GM12878 (cell line): ENCODE measurements at regions not wholly inside any gene's neighbourhood (a gene's known extent, or its start where the extent isn't known, plus 50 kb on each side); places are given as distances from the start of the nearest gene placed in this dataset.

ENCODE experiments used
- ATAC-seq: fragments of 200-7000 bp; cut with Tn5 transposase; 3 replicates; pipeline ENCODE4 v1.9.1; 2020; ENCODE audit warnings: mild to moderate bottlenecking, moderate library complexity
- BruUV-seq: library from RNA; stranded (reverse); fragments of 400-500 nt; replicated peaks from 2 replicates; lab custom pipeline; 2021; lab: Mats Ljungman, UMichigan
- CTCF ChIA-PET: fragments of 300-600 bp; sonication (Branson Sonifier 250); formaldehyde crosslinking; extraction: SDS; loops from one replicate; lab custom pipeline; 2021; ENCODE audit warnings: inconsistent platforms; lab: Yijun Ruan, JAX
- POLR2A ChIA-PET: fragments of 350-600 bp; formaldehyde crosslinking; extraction: SDS; loops from one replicate; lab custom pipeline; 2021; ENCODE audit warnings: inconsistent platforms; lab: Charles Lee
- RAD21 ChIA-PET: fragments of 300-600 bp; sonication (Branson Sonifier 250); formaldehyde crosslinking; loops from one replicate; lab custom pipeline; 2023; ENCODE audit warnings: antibody characterized with exemption; ENCODE audit not compliant: unreplicated experiment; lab: Charles Lee
- SMC1A ChIA-PET: fragments of 300-600 bp; sonication (Branson Sonifier 250); formaldehyde crosslinking; loops from one replicate; lab custom pipeline; 2023; ENCODE audit not compliant: unreplicated experiment, uncharacterized antibody; lab: Charles Lee
- DNase-seq: peaks from one replicate; pipeline ENCODE4 v3.0.0-alpha.2; 2011; ENCODE audit warnings: low read depth, low spot score
- FAIRE-seq: peaks from 3 replicates; lab custom pipeline; 2011; peaks lifted over from hg19 to GRCh38; lab: Jason Lieb, UNC
- H2AFZ ChIP-seq: 2 replicates; pipeline ENCODE4 v1.6.0; 2011; ENCODE audit warnings: low read depth, low read length, control low read depth; ENCODE audit not compliant: control insufficient read depth
- H3K27ac ChIP-seq: 2 replicates; pipeline ENCODE4 v1.5.1; 2011; ENCODE audit warnings: control low read depth; ENCODE audit not compliant: control insufficient read depth, insufficient read depth
- H3K27me3 ChIP-seq, 2 experiments: replicated peaks in 1 of 2; 2 replicates each; pipeline versions ENCODE4 v1.6.0 to v1.6.1; 2011; ENCODE audit warnings: low read length in 1 of 2; ENCODE audit not compliant: control insufficient read depth in 2 of 2, insufficient read depth in 2 of 2
- H3K36me3 ChIP-seq, 2 experiments: 2 replicates each; pipeline ENCODE4 v1.5.1; 2011; ENCODE audit warnings: low read length in 1 of 2; ENCODE audit not compliant: control insufficient read depth in 2 of 2, insufficient read depth in 2 of 2
- H3K4me1 ChIP-seq: 2 replicates; pipeline ENCODE4 v1.6.1; 2011; ENCODE audit warnings: mild to moderate bottlenecking, low read length, moderate library complexity, mixed read lengths; ENCODE audit not compliant: control insufficient read depth, insufficient read depth
- H3K4me2 ChIP-seq: 2 replicates; pipeline ENCODE4 v1.6.0; 2011; ENCODE audit warnings: control low read depth; ENCODE audit not compliant: control insufficient read depth, insufficient read depth
- H3K4me3 ChIP-seq: fragments of 200-600 bp; sonication (generic); 2 replicates; pipeline ENCODE4 v1.5.1; 2016
- H3K79me2 ChIP-seq: 2 replicates; pipeline ENCODE4 v1.6.0; 2011; ENCODE audit warnings: low read length; ENCODE audit not compliant: control insufficient read depth, insufficient read depth
- H3K9ac ChIP-seq: 2 replicates; pipeline ENCODE4 v1.8.0; 2011; ENCODE audit warnings: low read length, control low read depth, mixed read lengths; ENCODE audit not compliant: control insufficient read depth, insufficient read depth
- H3K9me3 ChIP-seq: replicated peaks from 3 replicates; pipeline ENCODE4 v1.5.1; 2011; ENCODE audit warnings: mild to moderate bottlenecking, low read length; ENCODE audit not compliant: control insufficient read depth, insufficient read depth
- H4K20me1 ChIP-seq: 2 replicates; pipeline ENCODE4 v1.6.0; 2011; ENCODE audit not compliant: control insufficient read depth, insufficient read depth
- BCL11A ChIP-seq: IDR thresholded peaks from 2 replicates; pipeline ENCODE4 v1.6.1; 2011; ENCODE audit warnings: low read depth, low read length
- BMI1 ChIP-seq: fragments of 450-650 bp; IDR thresholded peaks from 2 replicates; pipeline ENCODE4 v1.6.1; 2016; ENCODE audit warnings: mild to moderate bottlenecking, moderate library complexity, borderline replicate concordance
- EED ChIP-seq: sonication (generic); IDR thresholded peaks from 2 replicates; pipeline ENCODE4 v1.6.1; 2016; ENCODE audit warnings: antibody characterized with exemption, low read depth
- JUND ChIP-seq: IDR thresholded peaks from 2 replicates; pipeline ENCODE4 v1.6.1; 2012; ENCODE audit warnings: low read depth, mild to moderate bottlenecking, low read length, improper control_type of control experiment, moderate library complexity
- NBN ChIP-seq: fragments of 450-650 bp; IDR thresholded peaks from 2 replicates; pipeline ENCODE4 v1.6.1; 2016
- PAX8 ChIP-seq: fragments of 450-650 bp; IDR thresholded peaks from 2 replicates; pipeline ENCODE4 v1.6.1; 2017; ENCODE audit warnings: mild to moderate bottlenecking, moderate library complexity
- SUPT20H ChIP-seq: IDR thresholded peaks from 2 replicates; pipeline ENCODE4 v1.6.1; 2011; ENCODE audit warnings: low read depth, mild to moderate bottlenecking, low read length, moderate library complexity, borderline replicate concordance; ENCODE audit not compliant: control insufficient read depth
- TARDBP ChIP-seq: IDR thresholded peaks from 2 replicates; pipeline ENCODE4 v1.6.1; 2016; ENCODE audit warnings: borderline replicate concordance
- WGBS: methylation state at CpG from one replicate; pipeline ENCODE4 v1.1.6; 2016; ENCODE audit warnings: low lambda C conversion rate; ENCODE audit not compliant: insufficient replicate concordance, insufficient coverage; ENCODE audit errors: missing lambda C conversion rate; 5-methylcytosine and 5-hydroxymethylcytosine counted together
- in situ Hi-C: fragments of 300-500 bp; cut with MboI; formaldehyde crosslinking; loops from 9 replicates; pipeline ENCODE4 v1.14.3; 2018; ENCODE audit warnings: mixed read lengths
- intact Hi-C: fragments of 100-400 bp; cut with micrococcal nuclease; formaldehyde crosslinking; loops from one replicate; pipeline ENCODE4 v1.14.2; 2022; ENCODE audit not compliant: unreplicated experiment
- TF ChIP-seq, protein P1 (sequence below): IDR thresholded peaks from 2 replicates; pipeline ENCODE4 v1.6.1; 2012; ENCODE audit warnings: improper control_type of control experiment, low read depth, low read length; ENCODE audit not compliant: insufficient replicate concordance

- H2AFZ ChIP-seq = no peak overlapping the region
- no peak overlapping the region for H3K27ac ChIP-seq
- ChIA-PET CTCF (interaction anchor here (0.7 to 1.8 kb wide), 2 partner anchors 151 to 1175 kb away, joined by 3 to 6 read pairs; no protein-coding TSS in a partner anchor), RAD21 (no interaction called here), SMC1A (no interaction called here), POLR2A (no interaction called here)
- WGBS = 0% methylated on average over 1 of the region's 1 CpG
- H3K79me2 ChIP-seq = no peaks in the 10 kb centered on the region
- H3K27me3 ChIP-seq = no peaks in the 10 kb centered on the region
- no TSS peak for BruUV-seq
- DNase-seq = no peak
- no peak for ATAC-seq
- TF ChIP-seq EED (no peak), BCL11A (no peak), TARDBP (no peak), BMI1 (no peak), NBN (no peak), PAX8 (no peak), JUND (no peak)
- H3K4me3 ChIP-seq = no peak overlapping the region
- H4K20me1 ChIP-seq = no peaks in the 10 kb centered on the region
- intact Hi-C loops = loop anchor here (10.0 kb wide), 2 partner anchors 1028 to 1168 kb away; no protein-coding TSS in a partner anchor
- no peaks in the 10 kb centered on the region for H3K4me1 ChIP-seq
- no peak overlapping the region for H3K9ac ChIP-seq
- H3K9me3 ChIP-seq = no peaks in the 10 kb centered on the region
- in situ Hi-C loops = no loop called here
- H3K4me2 ChIP-seq = no peak overlapping the region
- FAIRE-seq = no peak
- H3K36me3 ChIP-seq = no peaks in the 10 kb centered on the region
These were observed 70.7 kb upstream of the TAPT1 start for GRCh38 chr4:16297003-16297402.

DNA sequence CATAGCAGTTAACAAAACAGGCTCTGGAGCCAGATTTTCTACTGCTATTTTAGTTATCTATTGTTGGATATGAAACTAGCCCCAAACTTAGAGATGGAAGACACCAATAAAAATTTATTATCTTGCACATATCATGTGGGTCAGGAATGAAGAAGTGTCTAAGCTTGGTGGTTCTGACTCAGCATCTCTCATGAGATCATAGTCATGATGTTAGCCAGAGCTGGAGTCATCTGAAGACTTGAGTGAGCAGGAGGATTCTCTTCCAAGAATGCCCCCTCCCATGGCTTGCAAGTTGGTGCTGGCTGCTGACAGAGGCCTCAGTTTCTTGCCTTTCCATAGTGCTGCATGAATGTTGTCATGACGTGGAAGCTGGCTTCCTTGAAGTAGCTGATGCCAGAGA is 68.2 kb upstream of the TAPT1 start:
- Histone ChIP-seq H3K4me1 (no peaks in the 10 kb centered on the region), H3K9me3 (no peaks in the 10 kb centered on the region), H3K27me3 (peaks cover 0 to under 1% of the 10 kb centered on the region in 2 experiments; a peak in 1 of 4 replicates), H3K79me2 (no peaks in the 10 kb centered on the region), H3K36me3 (no peaks in the 10 kb centered on the region), H2AFZ (no peak overlapping the region), H3K4me3 (no peak overlapping the region), H4K20me1 (no peaks in the 10 kb centered on the region), H3K27ac (no peak overlapping the region), H3K4me2 (no peak overlapping the region), H3K9ac (no peak overlapping the region)
- ATAC-seq = no peak
- RAD21 ChIA-PET = no interaction called here
- CTCF ChIA-PET = interaction anchor here (1.1 to 1.7 kb wide), 3 partner anchors 27 to 1178 kb away, joined by 3 to 4 read pairs (median 3); no protein-coding TSS in a partner anchor
- no TSS peak for BruUV-seq
- WGBS = 0% methylated on average over 1 of the region's 1 CpG
- POLR2A ChIA-PET = no interaction called here
- in situ Hi-C loops (no loop called here), intact Hi-C loops (loop anchor here (10.0 kb wide), 2 partner anchors 1030 to 1170 kb away; no protein-coding TSS in a partner anchor)
- DNase-seq = no peak
- no peak for FAIRE-seq
- SMC1A ChIA-PET = interaction anchor here (1.8 kb wide), 1 partner anchor 13 kb away, joined by 5 read pairs; no protein-coding TSS in a partner anchor
- TF ChIP-seq, protein P1, sequence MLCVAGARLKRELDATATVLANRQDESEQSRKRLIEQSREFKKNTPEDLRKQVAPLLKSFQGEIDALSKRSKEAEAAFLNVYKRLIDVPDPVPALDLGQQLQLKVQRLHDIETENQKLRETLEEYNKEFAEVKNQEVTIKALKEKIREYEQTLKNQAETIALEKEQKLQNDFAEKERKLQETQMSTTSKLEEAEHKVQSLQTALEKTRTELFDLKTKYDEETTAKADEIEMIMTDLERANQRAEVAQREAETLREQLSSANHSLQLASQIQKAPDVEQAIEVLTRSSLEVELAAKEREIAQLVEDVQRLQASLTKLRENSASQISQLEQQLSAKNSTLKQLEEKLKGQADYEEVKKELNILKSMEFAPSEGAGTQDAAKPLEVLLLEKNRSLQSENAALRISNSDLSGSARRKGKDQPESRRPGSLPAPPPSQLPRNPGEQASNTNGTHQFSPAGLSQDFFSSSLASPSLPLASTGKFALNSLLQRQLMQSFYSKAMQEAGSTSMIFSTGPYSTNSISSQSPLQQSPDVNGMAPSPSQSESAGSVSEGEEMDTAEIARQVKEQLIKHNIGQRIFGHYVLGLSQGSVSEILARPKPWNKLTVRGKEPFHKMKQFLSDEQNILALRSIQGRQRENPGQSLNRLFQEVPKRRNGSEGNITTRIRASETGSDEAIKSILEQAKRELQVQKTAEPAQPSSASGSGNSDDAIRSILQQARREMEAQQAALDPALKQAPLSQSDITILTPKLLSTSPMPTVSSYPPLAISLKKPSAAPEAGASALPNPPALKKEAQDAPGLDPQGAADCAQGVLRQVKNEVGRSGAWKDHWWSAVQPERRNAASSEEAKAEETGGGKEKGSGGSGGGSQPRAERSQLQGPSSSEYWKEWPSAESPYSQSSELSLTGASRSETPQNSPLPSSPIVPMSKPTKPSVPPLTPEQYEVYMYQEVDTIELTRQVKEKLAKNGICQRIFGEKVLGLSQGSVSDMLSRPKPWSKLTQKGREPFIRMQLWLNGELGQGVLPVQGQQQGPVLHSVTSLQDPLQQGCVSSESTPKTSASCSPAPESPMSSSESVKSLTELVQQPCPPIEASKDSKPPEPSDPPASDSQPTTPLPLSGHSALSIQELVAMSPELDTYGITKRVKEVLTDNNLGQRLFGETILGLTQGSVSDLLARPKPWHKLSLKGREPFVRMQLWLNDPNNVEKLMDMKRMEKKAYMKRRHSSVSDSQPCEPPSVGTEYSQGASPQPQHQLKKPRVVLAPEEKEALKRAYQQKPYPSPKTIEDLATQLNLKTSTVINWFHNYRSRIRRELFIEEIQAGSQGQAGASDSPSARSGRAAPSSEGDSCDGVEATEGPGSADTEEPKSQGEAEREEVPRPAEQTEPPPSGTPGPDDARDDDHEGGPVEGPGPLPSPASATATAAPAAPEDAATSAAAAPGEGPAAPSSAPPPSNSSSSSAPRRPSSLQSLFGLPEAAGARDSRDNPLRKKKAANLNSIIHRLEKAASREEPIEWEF = no peak
- no peak for TF ChIP-seq SUPT20H
